Stimulated activated CD4-positive, alpha-beta T cell treated with anti-CD3 and anti-CD28 coated beads, Interleukin-12 subunit alpha, Interleukin-12 subunit beta, amount 100 ng/mL, for 24 hours (primary cell): ENCODE measurements at regions not wholly inside any gene's neighbourhood (a gene's known extent, or its start where the extent isn't known, plus 50 kb on each side); places are given as distances from the start of the nearest gene placed in this dataset.

Experiments
- DNase-seq, 2 experiments: peaks; one replicate each; pipeline ENCODE4 v3.0.0-alpha.2; 2020; ENCODE audit warnings: low read depth in 2 of 2

DNA sequence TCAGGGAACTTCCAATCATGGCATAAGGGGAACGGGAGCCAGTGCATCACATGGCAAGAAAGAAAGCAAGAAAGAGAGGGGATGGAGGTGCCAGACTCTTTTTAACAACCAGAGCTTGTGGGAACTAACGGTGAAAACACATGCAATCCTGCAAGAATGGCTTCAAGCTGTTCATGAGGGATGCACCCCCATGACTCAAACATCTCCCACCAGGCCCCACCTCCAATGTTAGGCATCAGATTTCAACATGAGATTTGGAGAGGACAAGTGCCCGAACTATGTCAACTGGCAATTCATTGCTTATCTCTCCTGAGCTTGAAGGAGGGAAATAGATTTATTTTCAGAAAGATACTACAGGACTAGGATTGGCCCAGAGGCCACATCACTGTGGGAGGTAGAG lies 270.0 kb downstream of the SLC4A3 start:
- no peak for DNase-seq

DNA sequence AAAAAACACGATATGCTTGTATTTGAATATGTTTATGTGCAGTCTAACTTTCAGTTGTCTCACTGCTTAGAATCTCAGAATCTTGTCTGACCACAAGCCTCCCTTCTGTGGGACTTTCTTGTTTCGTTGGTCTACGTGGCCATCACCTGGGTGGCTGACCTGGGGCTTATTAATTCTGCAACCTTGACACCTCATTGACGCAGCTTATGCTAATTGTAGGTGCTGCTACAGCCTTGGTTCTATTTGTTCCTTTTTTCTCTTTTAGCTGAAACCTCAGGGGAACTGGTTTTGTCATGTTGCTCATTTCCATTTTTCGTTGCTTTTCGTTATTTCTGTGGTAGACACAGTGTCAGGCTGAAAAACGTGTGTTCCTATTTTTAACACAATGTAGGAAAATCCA lies 273.7 kb downstream of the SLC4A3 start:
- no peak for DNase-seq

DNA sequence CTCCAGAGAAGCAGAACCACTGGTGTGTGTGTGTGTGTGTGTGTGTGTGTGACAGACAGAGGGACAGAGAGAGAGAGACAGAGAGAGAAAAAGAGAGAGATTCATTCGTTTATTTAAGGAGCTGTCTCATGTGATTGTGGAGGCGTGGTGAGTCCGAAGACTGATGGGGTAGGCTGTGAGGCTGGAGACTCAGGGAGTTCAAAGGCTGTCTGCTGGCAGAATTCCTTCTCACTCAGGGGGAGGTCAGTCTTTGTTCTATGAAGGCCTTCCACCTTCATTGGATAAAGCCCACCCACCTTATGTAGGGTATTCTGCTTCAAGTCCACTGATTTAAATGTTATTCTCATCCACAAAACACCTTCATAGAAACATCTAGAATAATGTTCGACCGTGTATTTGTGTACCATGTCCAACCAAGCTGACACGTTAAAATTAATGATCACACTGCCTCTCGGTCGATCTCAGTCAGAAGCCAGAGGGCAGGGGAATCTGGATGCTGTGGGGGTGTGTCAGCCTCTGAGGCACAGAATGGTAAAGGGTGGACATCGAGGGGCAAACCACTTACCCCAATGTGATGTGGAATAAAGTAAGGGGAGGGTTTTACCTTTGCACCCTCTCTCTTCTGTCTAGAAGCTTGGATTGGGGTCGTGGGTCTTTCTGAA lies 275.6 kb downstream of the SLC4A3 start:
- no peak for DNase-seq

DNA sequence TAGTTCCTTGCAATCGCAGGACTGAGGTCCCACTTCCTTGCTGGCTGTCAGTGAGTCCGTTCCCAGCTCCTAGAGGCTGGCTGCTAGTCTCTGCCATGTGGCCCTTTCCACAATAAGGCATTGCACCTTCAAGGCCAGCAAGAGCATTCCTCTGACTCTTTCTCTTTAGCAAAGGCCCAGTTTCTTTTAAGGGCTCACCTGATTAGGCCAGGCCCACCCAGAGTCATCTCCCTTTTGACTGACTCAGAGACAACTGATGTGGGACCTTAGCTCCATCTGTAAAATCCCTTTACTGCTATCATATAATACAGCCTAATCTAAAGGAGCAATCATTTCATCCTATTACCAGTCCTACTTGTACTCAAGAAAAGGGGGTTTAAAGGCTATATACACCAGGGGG lies 278.2 kb downstream of the SLC4A3 start:
- no peak for DNase-seq

DNA sequence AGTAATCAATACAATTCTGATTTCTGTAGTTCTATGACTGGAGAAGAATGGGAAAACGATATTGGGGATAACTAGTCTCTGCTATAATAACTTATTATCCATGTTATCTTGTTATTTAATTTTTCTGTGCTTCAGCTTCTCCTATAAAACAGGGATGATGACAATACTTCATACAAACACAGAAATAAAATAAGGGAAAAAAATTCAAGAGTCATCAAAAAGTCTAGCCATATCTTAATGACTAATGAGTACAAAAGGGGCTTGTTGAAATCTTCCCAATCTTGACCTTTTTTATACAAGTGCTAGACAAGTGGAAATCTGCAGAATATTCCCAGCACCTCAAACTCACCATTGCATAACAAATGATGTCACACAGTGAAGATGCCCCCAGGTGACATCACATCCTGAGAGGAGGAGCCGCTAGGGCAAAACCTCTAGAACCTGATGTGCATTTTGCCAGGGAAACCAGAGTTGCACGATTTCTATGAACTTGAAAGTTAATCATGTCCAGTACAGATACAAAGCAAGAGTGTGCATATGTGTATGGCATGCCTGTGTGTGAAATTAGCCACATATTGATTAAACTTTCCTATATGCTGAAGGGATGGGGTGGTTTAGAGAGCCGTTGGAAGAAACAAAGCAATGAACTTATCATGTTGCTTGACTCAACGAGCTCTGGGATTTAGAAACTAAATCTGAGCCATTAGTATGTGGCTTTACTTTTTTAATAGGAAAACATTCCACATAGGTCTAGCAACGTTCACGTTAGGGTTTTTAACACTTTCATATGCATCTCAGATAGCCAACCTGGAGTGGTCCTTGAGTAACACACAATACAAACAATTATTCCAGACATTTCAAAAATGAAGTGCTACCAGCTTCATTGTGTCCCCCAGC lies 278.9 kb downstream of the SLC4A3 start:
- DNase-seq = no peak

DNA sequence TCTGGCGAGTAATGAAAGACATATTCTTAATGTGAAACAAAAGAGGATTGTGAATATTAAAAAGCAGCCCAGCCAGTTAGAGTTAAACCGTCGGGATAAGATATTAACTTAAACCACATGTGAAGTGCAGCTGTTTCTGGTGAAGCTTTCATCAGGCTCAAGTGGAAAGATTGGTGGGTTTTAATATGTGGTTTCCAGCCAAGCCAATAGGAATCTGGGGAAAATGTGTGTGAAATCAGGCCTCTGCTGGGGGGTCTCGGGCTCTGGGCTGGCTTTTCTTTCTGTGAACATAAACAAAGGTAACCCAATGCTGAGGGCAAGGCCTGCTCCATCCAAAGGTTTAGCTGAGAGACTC lies 279.6 kb downstream of the SLC4A3 start:
- DNase-seq = no peak

DNA sequence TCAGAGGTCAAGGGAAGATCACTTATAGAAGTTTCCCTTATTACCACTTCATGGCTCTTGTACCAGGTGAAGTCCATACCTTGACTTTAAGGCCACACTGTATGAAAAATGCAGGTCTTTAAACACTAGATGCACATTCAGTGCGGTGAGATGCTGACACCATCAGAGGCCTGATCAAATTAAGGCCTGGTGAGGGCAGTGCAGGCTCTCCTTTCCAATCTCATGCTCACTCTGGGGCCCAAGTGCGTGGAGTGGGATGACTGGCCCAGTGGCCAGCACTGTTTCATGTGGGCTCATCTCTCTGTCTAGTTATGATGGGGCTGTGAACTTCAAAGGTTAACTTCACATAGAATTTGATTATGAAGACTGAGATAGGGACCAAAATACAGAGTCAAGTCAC lies 281.1 kb downstream of the SLC4A3 start:
- DNase-seq = no peak

DNA sequence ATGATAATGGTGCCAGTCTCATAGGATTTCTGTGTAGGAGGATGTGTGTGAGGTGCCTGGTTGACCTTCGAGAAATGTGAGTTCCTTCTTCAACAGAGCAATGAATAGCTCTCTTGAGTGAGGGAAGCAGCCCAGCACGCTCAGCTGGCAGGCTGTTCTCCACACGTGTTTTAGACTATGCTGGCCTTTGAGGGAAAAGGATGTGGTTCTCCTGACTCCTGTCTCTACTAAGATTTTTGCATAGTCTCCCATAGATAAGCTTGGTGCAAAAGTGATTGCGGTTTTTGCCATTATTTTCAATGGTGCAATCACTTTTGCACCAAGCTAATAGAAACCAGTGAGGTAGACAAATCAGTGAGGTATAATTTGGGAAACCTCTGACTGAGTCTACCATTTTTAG lies 284.1 kb downstream of the SLC4A3 start:
- DNase-seq = no peak

DNA sequence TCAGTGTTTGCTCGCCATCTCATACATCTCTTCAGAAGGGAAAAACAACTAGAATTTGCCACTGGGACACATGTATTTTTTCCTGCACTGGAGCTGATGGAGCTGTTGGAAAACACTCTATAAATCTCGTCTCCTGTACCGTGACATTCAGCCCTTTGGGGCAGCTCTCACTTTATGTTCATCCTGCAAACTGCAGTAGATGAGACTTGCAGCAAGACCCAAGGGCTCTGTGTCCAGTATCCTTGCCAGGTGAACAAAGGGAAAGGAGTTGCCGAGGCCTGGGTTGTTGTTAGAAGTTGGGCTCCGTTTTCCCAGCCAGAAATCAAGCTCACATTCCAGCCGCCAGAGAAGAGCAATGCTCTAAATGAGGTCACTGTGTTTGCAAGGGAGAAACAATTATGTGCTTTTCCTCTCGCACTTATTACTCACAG lies 285.1 kb downstream of the SLC4A3 start:
- DNase-seq = no peak

DNA sequence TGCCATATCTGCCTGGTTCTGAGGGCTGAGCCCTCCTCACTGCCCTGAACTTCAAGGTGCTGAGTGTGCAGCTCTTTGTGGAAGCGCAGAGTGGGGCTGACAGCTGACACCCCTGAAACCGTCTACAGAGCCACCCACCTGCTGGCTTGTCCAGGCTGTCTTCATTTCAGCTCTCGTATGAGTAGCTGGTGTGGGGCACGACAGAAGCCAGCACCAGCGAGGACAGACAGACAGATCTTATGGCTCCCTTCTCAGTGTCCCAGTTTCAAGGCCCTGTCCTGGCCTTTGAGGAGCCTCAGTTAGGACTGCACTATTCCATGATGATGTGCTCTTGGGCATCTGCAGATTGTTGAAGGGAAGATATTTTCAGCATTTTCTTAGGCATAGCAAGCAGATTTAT lies 287.1 kb downstream of the SLC4A3 start:
- DNase-seq = no peak

DNA sequence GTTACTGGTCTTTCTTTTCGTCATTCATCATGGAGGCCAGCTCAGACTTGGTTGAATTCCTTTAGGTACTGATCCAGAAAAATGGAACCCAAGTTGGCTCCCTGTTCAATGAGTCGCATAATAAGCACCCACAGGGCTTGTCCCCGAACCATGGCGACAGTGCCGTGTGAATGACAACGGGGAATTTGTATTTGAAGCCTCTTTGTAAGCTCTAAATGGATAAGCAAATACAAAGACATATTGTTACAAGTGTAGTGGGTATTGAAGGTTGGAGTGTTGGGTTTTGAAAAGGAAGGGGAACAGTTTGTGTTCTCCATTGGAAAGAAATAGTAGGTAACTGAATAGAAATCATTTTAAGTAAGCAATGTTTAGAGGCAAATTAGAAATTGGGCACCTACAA lies 288.9 kb downstream of the SLC4A3 start:
- no peak for DNase-seq

DNA sequence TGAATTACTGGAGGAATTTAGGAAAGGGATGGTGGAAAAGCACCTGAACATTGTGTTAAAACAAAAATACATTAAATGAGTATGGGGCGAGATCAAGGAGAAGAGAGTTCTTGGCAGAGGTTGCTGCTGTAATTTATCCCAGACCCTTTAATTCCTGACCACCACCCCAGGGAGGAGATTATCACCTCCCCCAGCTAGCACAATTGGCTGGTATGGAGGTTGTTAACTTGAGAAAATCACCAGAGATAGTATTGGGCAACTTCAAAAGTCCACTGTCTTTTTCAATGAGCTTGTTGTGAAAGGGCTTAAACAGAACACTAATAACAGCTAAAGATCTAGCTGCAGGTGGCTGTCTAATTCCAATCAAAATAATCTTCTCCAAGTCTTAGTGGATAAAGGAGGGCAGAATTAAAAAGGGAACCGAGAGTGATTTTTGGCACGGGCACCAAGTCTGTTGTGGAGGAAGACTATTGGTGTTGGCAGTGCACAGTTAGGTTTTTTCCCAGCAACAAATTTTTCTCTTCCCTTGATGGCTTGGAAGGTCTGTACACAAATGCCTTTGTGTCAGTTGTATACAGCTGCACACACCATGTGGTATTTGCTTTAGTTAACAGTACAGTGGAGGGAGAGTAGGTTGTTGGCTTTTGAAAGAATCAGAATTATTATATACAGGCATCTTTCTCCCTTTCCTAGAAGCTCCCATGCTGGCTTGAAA lies 289.5 kb downstream of the SLC4A3 start:
- no peak for DNase-seq

DNA sequence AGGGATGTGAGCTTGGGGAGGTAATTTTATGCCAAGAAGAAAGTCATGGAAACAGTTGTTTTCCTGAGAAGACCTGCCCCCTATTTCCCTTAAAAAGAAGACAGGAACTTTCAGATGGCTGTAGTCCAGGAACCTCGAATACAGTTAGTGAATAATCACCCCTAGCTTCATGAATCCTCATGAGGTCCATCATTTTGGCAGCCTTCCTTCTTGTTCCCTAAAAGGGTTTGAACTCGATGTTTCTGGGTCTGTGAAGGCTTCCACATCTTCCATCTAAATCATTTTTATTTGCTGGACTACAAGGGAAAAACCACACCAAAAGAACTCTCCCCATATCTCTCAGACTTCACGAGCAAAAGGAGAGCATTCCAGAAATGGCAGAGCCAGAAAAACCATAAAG lies 290.8 kb downstream of the SLC4A3 start:
- no peak for DNase-seq

DNA sequence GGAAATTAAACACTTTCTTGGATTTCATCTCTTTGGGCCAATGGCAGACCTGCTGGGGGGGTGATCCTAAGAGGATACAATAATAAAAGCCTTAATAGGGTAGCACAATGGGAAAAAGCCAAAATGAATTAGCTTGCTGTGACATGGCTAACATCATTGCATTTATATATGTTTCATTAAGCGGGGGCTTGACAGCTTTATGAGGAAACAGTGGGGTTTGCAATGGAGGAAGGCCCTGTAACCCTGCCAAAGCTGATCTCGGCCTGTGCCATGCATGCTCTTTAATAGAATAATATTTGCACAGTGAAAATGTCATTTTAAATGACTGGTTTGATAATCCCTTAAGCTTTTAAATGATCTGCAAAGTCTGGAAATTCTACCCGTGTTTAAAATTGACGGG lies 291.5 kb downstream of the SLC4A3 start:
- DNase-seq = no peak

DNA sequence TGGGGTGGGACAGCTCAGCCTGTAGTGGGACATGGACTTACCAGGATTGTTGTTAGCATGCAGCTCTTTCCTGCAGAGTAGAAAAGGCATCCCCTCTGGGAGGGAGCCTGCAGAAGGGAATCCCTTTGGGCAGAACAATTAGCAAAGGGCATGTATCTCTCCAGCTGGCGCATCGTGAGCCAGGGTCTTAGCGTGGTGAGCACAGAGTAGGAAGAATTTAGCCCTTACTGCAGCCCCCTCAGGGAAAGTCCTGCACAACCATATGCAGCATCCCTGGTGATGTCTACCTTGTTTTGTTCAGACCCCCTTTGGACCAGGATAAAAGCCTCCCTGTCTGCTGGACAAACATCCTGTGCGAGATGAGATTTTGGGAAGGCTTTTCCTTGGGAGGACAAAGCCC lies 292.1 kb downstream of the SLC4A3 start:
- DNase-seq = no peak

DNA sequence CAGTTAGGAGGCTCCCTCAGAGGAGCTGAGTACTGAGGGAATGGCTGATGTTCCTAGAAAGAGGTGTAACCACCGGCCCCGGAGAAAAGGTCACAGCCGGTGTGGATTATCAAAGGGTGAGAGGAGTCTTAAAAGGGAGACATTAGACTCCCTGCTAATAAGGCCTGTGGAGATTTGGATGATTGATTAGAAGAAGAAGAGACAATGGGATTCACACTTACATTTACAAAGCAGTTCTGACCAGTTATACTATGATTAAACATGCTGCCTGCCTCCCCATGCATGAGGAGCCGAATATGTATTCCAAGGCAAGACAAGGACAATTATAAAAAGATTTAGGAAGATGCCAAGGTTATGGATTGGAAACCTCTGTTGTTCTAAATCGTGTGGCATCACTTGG lies 302.4 kb downstream of the SLC4A3 start:
- no peak for DNase-seq

DNA sequence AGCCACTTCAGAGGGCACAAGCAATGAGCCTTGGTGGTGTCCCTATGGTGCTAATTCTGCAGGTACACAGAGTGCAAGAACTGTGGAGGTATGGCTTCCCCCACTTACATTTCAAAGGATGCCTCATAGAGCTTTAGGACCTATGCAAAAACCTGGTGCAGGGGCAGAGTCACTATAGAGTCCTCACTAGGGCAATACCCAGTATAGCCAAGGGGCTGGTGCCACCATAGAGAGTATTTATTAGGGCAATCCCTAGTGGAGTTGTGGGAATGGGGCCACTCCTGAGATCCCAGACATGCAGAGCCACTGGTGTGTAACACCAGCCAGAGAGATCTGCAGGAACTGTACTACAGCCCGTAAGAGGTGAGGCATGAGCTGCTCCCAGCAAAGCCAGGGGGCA lies 312.2 kb downstream of the SLC4A3 start:
- no peak for DNase-seq

DNA sequence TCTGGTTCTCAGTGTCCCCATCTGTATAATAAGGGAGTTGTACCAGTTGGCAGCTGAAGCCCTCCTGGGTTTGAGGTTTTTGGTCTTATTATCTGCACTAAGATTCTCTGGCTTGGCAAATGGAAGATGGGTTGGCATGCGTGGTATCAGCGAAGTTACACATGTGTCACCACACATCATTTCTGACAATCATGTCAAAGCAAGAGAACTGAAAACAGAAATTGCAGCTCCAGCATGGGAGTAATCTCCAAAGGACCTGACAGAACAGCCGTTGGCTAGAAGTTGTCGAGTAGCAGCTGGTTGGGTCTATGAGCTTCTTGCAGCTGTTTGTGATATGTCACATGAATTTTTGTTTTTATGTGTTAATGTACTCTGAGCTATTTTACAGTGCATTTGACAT lies 317.4 kb downstream of the SLC4A3 start:
- DNase-seq = no peak

DNA sequence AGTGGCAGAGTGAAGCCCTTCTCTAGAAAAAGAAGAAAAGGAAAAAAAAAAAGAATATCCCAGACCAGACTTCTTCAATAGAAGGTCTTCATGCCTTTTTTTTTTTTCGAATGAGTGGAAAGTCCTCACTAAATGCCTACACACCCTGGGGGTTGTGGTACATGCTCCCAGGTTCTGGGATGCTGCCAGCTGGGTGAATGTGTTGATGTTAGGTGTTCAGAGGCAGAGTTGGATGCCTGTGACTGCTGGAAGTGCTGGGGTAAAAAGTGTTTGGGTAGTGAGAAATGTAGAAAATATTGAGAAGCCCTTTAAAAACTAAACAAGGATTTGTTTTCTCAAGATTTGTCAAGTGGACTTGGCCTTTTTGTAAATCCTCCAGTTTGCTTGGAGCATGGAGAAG lies 318.6 kb downstream of the SLC4A3 start:
- DNase-seq = no peak

DNA sequence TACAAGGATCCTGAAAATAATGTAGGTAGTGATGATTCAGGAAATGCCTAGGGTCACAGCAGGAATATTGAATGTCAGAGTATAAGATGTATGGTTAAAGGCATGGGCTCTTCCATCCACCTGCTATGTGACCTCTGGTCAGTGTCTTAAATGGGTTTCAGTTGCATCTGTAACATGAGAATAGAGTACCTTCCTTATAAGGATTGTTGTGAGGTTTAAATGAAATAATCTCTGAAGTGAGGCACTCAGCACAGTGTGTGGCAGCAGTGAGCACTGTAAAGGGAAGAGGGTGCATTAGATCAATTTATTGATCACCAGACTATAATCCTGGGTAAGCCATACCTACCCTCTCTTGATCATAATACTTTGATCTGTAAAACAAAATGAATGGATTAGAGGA lies 319.1 kb downstream of the SLC4A3 start:
- no peak for DNase-seq

DNA sequence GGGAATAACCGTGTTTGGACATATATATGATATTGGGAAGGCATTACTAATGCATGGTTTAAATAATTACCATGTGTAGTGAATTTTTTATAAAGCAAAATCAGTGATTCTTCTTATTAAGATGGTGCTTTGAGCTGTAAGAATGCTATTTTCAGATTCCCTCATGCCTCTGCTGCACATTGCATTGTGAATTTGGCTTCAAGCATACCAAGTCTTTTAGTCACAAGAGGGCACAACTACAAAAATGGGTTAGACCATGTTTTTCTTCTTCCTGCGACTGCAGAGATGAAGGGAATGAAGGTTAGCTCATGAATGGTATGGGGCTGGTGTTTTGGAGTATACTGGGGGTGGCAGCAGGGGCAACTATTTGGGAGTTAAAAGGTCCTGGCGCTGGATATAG lies 320.1 kb downstream of the SLC4A3 start:
- no peak for DNase-seq

DNA sequence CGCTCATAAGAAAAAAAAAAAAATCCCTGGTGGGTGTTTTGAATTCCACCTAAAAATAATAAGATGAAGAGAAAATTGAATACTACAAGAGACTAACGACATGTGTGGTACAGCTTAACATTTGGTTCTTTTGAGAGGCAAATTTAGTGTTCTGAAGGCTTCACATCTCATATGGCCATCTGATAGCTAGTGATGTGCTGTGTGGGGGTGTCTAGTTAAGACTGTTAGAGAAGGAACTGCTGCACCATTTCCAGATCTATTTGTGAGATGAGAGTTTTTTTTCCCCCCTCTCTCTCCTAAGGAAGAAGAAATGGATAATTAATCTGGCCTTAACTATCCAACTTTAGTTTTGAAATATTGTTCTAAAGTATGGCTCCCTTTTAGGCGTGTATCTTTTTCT lies 321.6 kb downstream of the SLC4A3 start:
- DNase-seq = no peak

DNA sequence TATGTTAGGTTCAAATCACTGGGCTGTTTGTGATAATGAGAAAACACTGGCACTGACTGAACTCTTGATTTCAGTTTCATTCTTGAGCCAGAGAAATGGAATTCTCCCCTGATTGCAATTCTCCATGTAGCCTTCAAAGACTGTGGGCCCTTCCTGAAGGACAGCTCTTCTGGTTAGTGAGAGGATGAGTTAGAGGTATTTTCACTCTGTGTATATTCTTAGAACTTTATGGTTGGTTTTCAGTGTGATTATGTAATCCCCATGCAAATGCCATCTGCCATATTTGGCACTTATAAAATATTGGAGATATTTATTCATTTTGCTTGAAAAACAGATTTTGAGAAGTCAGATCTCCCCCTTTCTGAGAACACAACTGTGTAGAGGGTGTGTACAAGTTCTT lies 323.7 kb downstream of the SLC4A3 start:
- DNase-seq = no peak
